ENCODE measurements at regions not wholly inside any gene's neighbourhood (a gene's known extent, or its start where the extent isn't known, plus 50 kb on each side); places are given as distances from the start of the nearest gene placed in this dataset.

- DNase-seq: no peak
Measured at GRCh38 chr4:129346734-129347133, 250.8 kb downstream of the C4orf33 start.

GRCh38 chr4:129350834-129351721 lies 255.1 kb downstream of the C4orf33 start:
- DNase-seq: no peak

- no peak for DNase-seq
Measured at GRCh38 chr4:129352480-129352879, 256.5 kb downstream of the C4orf33 start.

- no peak for DNase-seq
Measured at GRCh38 chr4:129353490-129353889, 257.5 kb downstream of the C4orf33 start.

GRCh38 chr4:129355031-129355430 lies 259.1 kb downstream of the C4orf33 start:
- no peak for DNase-seq

- DNase-seq: no peak
Measured at GRCh38 chr4:129355516-129355915, 259.6 kb downstream of the C4orf33 start.

GRCh38 chr4:129358571-129358970 lies 262.6 kb downstream of the C4orf33 start:
- no peak for DNase-seq

GRCh38 chr4:129359461-129359860 lies 263.5 kb downstream of the C4orf33 start:
- no peak for DNase-seq

GRCh38 chr4:129362691-129363274 lies 266.8 kb downstream of the C4orf33 start:
- DNase-seq: peak in 24 of 58 donors; percentile 1 to 65 (median 15)

- DNase-seq: no peak
Measured at GRCh38 chr4:129364747-129365452, 268.9 kb downstream of the C4orf33 start.

GRCh38 chr4:129369361-129370010 lies 273.5 kb downstream of the C4orf33 start:
- no peak for DNase-seq

- DNase-seq: no peak
Measured at GRCh38 chr4:129371065-129371464, 275.1 kb downstream of the C4orf33 start.

GRCh38 chr4:129371926-129372325 lies 276.0 kb downstream of the C4orf33 start:
- DNase-seq: no peak

GRCh38 chr4:129377131-129377845 lies 281.3 kb downstream of the C4orf33 start:
- peak in 1 of 58 donors; percentile 8 for DNase-seq

- no peak for DNase-seq
Measured at GRCh38 chr4:129378364-129378763, 282.4 kb downstream of the C4orf33 start.

- DNase-seq: no peak
Measured at GRCh38 chr4:129379429-129379828, 283.5 kb downstream of the C4orf33 start.

GRCh38 chr4:129384974-129385373 lies 289.0 kb downstream of the C4orf33 start:
- DNase-seq: no peak

- DNase-seq: no peak
Measured at GRCh38 chr4:129387666-129388065, 291.7 kb downstream of the C4orf33 start.

- no peak for DNase-seq
Measured at GRCh38 chr4:129393976-129394375, 298.0 kb downstream of the C4orf33 start.

GRCh38 chr4:129394635-129395034 lies 298.7 kb downstream of the C4orf33 start:
- no peak for DNase-seq

GRCh38 chr4:129403848-129404247 lies 307.9 kb downstream of the C4orf33 start:
- DNase-seq: no peak
